HG03432 (cell line): ENCODE measurements at regions not wholly inside any gene's neighbourhood (a gene's known extent, or its start where the extent isn't known, plus 50 kb on each side); places are given as distances from the start of the nearest gene placed in this dataset.

Experiments
- ATAC-seq: cut with Tn5 transposase; IDR thresholded peaks from one replicate; pipeline ENCODE4 v1.9.1; 2021; ENCODE audit warnings: mild to moderate bottlenecking, moderate library complexity; ENCODE audit not compliant: unreplicated experiment

GRCh38 chr4:30837131-30837539, 117.0 kb downstream of the PCDH7 start:
- no peak for ATAC-seq

GRCh38 chr4:30837861-30838260, 117.7 kb downstream of the PCDH7 start:
- no peak for ATAC-seq

DNA sequence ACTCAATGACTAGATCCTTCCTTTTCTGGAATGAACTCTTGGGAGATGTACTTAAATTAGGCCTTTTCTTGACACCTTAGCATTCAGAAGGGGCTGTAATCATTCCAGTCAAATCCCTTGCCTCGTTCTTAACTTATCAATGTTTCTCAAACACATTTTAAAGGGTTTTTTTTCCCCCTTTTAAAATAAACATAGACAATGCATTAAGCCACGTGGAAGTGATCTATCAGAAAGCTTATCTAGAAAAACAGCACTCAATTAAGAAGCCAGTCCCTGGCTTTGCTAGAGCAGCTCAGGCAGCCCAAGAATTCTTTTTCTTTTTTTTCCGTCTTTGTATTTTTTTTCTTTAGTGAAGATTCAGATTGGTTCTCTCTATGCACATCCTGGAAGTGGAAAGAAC, 118.2 kb downstream of the PCDH7 start:
- ATAC-seq: no peak

GRCh38 chr4:30839583-30840520, 119.7 kb downstream of the PCDH7 start:
- ATAC-seq: no peak

DNA sequence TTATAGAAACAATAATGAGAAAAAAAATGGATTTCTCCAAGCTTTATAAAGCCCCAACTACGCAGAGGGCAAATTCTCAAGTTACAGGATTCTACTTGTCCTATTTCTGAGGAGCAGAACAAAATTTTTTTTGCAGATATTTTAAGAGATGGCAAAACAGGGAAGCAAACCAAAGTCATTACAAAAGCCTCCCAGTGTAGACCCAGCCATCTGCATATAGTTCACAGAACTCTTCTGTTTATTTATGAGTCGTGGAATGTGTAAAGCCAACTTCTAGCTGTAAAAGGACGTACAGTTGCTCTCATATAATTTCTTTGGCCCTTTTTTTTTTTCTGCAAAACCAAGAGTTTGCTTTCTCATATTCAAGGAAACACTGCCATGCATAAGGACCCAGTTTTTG, 120.4 kb downstream of the PCDH7 start:
- ATAC-seq: no peak

DNA sequence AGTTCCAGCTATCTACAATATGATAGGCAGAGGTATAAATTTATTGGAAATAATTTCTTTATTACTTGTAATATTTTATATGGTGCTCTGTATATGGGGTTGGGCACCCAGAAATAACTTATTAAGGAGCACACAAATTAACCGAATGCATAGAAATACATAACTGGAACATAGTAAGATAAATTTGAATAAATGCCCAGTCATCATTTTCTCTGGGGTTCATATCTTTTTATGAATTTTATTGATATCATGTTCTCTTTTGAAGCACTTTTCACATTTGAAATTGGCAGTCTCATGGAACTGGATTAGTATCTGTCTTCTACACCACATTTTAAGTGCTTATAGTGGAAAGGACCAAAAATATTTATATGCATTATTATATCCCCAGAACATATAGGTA, 122.0 kb downstream of the PCDH7 start:
- ATAC-seq: no peak

DNA sequence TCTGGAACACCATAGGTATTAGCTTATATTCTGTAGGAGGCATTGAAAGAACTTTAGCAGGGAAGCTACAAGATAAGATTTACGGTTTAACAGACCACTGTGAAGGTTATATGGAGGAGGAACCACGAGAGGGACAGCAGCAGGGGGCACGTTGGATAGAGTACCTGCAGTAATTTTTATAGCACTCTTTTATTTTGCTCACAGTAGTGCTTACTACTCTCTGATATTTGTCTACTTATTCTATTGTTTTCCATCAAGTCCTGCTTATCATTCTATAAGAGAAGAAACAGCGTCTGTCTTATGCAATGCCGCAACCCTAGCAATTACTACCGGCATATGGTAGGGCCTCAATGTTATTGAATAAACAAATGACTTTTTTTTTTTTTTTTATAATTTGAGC, 122.5 kb downstream of the PCDH7 start:
- ATAC-seq: no peak

DNA sequence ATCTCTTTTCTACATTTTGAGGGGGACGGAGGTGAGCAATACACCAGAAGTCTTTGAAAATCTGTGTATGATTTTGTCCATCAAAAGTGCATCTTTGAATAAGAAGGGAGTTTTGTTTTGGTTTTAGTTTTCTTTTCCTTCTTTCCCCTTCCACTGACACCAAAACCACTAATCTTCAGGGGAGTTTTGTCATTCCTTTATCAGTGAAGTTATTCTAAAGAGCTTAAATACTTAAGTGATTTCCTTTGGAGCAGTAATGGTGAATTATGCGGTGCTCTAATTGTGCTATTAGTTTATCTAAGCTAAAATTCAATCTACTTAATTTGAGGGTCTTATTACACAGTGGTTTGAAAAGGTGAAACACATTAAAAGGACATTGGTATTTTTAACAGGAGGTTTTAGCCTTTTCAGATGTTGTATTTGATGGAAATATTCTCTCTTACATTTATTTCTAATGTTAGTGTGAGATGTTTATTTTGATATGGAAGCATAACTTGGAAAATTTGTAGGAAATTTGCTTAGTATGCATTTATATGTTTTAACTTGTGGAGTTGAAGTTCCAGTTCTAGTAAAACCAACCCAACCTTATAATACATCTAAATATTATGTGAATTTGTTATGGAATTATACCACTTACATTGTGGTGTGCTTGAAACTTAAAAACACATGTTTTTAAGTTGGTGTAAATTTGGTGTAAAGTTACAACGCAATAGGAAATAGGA, 124.9 kb downstream of the PCDH7 start:
- ATAC-seq: no peak

DNA sequence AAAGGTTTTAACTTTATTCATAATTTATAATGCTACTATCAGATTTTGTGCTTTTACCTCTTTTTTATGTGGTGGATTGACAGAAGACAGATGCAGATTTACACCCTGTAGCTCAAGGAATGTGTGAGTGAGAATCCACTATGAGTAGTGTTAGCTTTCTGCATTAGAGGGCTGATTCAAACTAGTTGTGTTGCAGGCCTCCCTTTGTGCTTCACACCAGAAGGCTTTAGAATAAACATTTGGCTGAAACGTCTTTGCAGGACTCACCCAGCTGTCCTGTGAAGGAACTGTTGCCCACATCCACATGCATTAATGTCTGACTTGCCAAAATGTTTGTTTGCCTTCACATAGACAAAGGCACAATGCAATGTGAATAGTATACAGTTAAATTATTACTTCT, 127.0 kb downstream of the PCDH7 start:
- ATAC-seq: no peak

- ATAC-seq: no peak
Measured at GRCh38 chr4:30847958-30848357, 127.8 kb downstream of the PCDH7 start.

DNA sequence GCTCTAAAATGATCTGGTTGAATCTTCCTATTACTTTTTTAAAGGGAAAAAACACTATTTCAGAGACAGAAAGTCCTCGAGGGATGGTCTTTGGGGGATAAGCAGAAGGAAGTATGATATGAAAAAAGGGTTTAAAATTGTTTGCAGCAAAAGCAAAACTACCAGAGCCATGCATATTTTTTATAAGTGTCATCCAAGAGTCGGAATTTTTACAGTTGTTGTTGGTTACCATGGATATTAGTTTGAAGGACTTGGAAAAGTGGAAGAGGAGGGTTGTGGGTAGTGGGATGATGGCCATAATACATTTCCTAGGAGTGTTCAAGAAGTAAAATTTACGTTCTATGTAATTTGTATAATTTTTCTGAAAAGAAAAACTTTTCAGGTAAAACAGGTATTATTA, 134.4 kb downstream of the PCDH7 start:
- ATAC-seq: no peak

GRCh38 chr4:30855232-30855631, 135.1 kb downstream of the PCDH7 start:
- no peak for ATAC-seq

DNA sequence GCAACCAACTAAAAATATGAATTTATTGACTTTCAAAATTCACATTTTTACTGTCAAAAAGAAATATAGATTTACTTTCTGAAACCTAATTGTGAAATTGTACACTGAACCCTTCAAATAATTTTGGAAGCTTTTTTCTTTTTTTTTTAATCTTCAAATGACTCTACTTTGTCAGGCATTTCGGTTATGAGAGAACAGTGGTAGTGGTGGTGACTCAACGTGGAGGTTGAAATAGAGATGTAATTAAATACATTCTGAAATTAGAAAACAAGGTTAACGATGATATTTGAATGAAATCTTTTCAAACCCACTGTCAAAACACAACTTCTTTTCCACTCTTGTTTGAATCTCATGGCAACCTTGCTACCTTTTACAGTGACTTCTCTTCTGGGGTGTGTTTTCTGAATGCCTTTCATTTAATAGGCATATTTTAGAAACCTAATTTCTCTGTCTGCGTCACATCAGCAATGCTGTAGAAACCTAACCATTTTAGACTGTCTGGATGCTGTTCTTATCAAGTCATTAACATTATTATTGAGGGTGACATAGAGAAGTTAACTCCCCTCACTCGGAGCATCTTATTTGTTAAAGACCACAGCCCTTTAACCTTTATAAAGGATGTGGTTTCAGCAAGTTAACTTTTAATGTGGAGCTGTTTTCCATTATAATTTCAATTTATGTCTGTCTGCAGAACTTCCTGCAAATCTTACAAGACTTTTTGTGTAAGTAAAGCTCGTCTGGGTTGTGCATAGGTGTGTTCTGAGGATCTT, 136.8 kb downstream of the PCDH7 start:
- ATAC-seq: no peak

GRCh38 chr4:30860978-30861377, 140.8 kb downstream of the PCDH7 start:
- no peak for ATAC-seq

DNA sequence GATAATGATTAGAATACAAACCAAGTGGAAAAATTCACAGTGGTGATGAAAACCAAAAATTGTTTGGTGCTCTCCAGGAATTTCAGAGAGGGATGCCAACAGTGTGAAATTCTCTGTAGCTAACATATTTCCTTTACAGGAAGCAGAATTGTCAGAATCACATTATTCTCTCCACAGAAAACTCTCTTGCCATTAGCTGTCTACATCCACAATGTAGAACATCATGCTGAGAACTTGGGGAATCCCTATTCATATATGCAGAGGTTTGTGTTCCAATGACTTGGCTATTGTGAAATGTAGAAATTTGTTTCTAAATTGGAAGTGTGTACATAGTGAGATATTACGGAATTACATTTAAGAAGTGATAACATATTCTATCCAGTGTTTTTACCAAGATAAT, 142.0 kb downstream of the PCDH7 start:
- ATAC-seq: no peak

DNA sequence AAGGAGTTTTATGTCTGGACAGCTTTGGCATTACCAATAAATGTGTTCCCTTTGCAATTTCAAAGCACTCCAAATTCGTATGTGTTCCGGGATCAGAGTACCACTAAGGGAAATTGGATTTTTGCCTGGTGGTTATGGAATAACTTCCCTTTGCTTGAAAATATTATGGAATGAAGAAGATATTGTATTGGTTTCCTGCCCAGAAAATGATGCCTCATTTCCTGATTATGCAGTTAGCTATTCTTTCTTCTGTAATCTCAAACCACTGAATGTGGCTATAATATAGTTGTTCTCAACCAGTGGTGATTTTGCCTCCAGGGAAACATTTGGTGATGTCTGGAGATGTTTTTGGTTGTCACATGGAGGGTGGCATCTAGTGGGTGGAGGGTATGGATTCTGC, 142.9 kb downstream of the PCDH7 start:
- ATAC-seq: no peak

- no peak for ATAC-seq
Measured at GRCh38 chr4:30865691-30866090, 145.5 kb downstream of the PCDH7 start.

- ATAC-seq: no peak
Measured at GRCh38 chr4:30866346-30866745, 146.2 kb downstream of the PCDH7 start.

- ATAC-seq: no peak
Measured at GRCh38 chr4:30866907-30867306, 146.7 kb downstream of the PCDH7 start.

GRCh38 chr4:30867427-30867826, 147.3 kb downstream of the PCDH7 start:
- ATAC-seq: no peak

GRCh38 chr4:30868111-30868895, 148.1 kb downstream of the PCDH7 start:
- no peak for ATAC-seq
